ENCODE measurements at regions not wholly inside any gene's neighbourhood (a gene's known extent, or its start where the extent isn't known, plus 50 kb on each side); places are given as distances from the start of the nearest gene placed in this dataset.

DNA sequence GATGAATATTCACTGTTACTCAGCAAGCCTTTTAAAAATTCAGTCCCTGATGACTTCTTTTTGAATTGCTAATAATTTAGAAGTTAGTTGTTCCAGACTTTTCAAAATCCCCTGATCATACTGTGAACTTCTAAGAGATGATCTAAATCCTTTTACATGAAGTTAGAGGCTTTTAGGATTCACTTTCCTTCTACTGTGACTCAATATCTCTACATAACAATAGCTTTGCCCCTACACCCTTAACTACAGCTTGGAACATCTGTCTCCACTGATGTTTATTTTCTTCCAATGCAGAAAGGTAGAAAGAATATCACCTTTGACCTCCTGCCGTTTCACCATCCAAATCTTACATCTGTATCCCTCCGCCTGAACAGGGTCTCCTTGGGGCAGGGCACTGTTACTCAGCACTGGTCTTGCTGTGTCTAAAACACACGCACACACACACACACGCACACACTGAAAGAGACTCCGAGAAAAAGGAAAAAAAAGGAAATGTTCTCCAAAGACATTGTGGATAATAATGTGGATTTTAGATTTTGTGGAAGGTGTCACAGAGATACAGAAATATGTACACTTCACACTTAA is 111.6 kb upstream of the GPRIN3 start:
- intact Hi-C loops (cut with DNase I), result no loop called here
- Histone ChIP-seq H3K9me3 (no peaks in the 10 kb centered on the region), H3K4me1 (no peaks in the 10 kb centered on the region), H3K27me3 (ENCODE audit: insufficient read depth in 3 of 3, low read length in 2 of 3) (no peaks in the 10 kb centered on the region), H3K4me3 (no peak overlapping the region), H3K27ac (no peak overlapping the region), H3K36me3 (ENCODE audit: insufficient read depth in 1 of 2, low read depth in 1 of 2) (no peaks in the 10 kb centered on the region)
- DNase-seq (no peak), ATAC-seq (no peak)
- 81 to 86% (median 82%) methylated on average over 5 of the region's 5 CpGs for WGBS, 3 donors
- TF ChIP-seq, protein P1, sequence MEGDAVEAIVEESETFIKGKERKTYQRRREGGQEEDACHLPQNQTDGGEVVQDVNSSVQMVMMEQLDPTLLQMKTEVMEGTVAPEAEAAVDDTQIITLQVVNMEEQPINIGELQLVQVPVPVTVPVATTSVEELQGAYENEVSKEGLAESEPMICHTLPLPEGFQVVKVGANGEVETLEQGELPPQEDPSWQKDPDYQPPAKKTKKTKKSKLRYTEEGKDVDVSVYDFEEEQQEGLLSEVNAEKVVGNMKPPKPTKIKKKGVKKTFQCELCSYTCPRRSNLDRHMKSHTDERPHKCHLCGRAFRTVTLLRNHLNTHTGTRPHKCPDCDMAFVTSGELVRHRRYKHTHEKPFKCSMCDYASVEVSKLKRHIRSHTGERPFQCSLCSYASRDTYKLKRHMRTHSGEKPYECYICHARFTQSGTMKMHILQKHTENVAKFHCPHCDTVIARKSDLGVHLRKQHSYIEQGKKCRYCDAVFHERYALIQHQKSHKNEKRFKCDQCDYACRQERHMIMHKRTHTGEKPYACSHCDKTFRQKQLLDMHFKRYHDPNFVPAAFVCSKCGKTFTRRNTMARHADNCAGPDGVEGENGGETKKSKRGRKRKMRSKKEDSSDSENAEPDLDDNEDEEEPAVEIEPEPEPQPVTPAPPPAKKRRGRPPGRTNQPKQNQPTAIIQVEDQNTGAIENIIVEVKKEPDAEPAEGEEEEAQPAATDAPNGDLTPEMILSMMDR (IDR thresholded peaks at IDR 0.05), result no peak

DNA sequence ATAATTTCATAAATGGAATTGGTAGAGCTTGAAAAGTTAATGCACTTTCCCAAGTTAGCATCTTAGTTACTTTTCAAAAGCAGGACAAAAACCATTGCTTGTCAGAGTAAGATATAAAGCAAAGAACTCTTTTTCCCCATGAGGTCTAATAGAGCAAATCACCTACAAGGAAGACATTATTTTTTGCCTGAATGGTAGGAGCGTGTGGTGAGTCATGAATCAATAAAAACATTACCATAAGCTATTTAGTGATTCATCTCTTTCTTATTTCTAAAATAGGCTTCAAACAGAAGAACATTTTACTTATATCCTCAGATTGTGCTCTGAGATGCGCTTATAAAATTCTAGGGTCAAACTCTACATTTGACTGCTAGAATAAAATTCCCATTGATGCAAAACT is 109.4 kb upstream of the GPRIN3 start:
- 88 to 95% (median 93%) methylated on average over 2 of the region's 2 CpGs for WGBS, 3 donors
- no peaks in the 10 kb centered on the region for H3K27me3 ChIP-seq (ENCODE audit: insufficient read depth in 3 of 3, low read length in 2 of 3)
- intact Hi-C loops (cut with DNase I), result no loop called here
- TF ChIP-seq, protein P1 (IDR thresholded peaks at IDR 0.05), result no peak
- DNase-seq, result no peak
- no peaks in the 10 kb centered on the region for H3K4me1 ChIP-seq
- no peak for ATAC-seq
- no peaks in the 10 kb centered on the region for H3K9me3 ChIP-seq
- H3K36me3 ChIP-seq (ENCODE audit: insufficient read depth in 1 of 2, low read depth in 1 of 2), result no peaks in the 10 kb centered on the region
- H3K27ac ChIP-seq, result no peak overlapping the region
- H3K4me3 ChIP-seq, result no peak overlapping the region

DNA sequence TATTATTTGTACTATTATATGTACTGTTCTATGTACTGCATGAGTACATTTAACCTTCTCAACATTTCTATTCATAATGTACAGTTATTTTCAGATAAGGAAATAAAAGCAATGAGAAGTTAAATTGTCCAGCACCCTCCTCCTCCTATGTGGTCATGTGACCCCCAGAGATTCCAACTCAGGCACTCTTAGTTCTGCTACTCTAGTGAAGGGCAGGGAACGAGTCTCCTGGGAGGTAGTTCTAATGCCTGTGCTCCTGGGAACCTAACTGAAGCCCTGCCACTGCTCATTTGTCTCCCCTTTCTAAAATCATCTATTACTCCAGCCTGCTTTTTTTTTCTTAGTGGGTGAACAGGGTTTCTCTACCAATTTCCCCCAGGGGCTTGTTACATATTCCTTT is 105.9 kb upstream of the GPRIN3 start:
- Histone ChIP-seq H3K27me3 (ENCODE audit: insufficient read depth in 3 of 3, low read length in 2 of 3) (no peaks in the 10 kb centered on the region), H3K27ac (no peak overlapping the region), H3K36me3 (ENCODE audit: insufficient read depth in 1 of 2, low read depth in 1 of 2) (no peaks in the 10 kb centered on the region), H3K9me3 (no peaks in the 10 kb centered on the region), H3K4me3 (no peak overlapping the region), H3K4me1 (no peaks in the 10 kb centered on the region)
- DNase-seq (no peak), ATAC-seq (no peak)
- TF ChIP-seq, protein P1 (IDR thresholded peaks at IDR 0.05), result no peak
- WGBS, 3 donors, result 71 to 80% (median 74%) methylated on average over 1 of the region's 1 CpG
- intact Hi-C loops (cut with DNase I), result no loop called here

DNA sequence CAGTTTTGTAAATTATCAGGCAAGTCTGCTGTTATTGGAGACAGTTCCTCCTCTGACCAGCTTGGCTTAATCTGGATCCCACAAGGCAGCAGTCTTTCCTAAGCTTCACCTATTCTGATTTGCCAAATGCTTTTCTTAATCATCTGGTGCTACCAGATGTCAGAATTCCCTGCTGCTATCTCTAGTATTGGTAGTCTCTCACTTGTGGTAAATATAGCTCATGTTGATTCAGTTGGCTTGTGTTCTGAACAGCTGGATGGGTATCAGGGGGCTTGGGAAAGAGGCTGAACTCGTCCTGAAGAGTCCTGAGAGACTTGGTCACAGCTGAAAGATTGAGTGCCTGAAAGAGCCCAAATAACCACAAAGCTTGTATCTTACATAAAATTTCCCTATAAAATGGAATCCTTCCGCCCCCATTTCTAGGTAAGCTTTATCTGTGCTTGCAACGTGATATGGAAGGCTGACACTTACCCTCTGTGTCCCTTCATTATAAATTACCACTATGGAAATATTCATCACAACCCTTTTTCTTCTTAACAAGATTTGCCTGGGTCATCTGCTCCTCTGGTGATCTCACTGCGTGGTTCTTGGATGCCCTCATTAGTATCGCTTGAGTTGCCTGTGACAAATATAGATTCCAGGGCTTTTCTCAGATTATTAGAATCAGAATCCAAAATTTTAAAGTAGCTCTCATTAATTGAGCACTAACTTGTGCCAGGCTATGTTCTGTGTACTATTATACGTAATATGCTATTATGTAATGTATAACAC is 104.1 kb upstream of the GPRIN3 start:
- WGBS, 3 donors, result 33 to 39% (median 34%) methylated on average over 6 of the region's 6 CpGs
- Histone ChIP-seq H3K9me3 (no peaks in the 10 kb centered on the region), H3K27me3 (ENCODE audit: insufficient read depth in 3 of 3, low read length in 2 of 3) (peaks cover 0 to 1% (median 0%) of the 10 kb centered on the region in 3 donors), H3K36me3 (ENCODE audit: insufficient read depth in 1 of 2, low read depth in 1 of 2) (no peaks in the 10 kb centered on the region), H3K27ac (no peak overlapping the region), H3K4me1 (no peaks in the 10 kb centered on the region), H3K4me3 (no peak overlapping the region)
- ATAC-seq (no peak), DNase-seq (no peak)
- TF ChIP-seq, protein P1 (IDR thresholded peaks at IDR 0.05), result no peak
- intact Hi-C loops (cut with DNase I), result no loop called here
